Fibroblast of peridontal ligament (primary cell): ENCODE measurements at regions not wholly inside any gene's neighbourhood (a gene's known extent, or its start where the extent isn't known, plus 50 kb on each side); places are given as distances from the start of the nearest gene placed in this dataset.
"Not testable (repeated sequence)": the region's sequence is repeated elsewhere in the genome, so short reads cannot be mapped to it uniquely, and the experiment has no call there.

ENCODE experiments used
- DNase-seq: peaks from one replicate; pipeline ENCODE4 v3.0.0-alpha.2; 2010; ENCODE audit errors: extremely low read depth

DNA sequence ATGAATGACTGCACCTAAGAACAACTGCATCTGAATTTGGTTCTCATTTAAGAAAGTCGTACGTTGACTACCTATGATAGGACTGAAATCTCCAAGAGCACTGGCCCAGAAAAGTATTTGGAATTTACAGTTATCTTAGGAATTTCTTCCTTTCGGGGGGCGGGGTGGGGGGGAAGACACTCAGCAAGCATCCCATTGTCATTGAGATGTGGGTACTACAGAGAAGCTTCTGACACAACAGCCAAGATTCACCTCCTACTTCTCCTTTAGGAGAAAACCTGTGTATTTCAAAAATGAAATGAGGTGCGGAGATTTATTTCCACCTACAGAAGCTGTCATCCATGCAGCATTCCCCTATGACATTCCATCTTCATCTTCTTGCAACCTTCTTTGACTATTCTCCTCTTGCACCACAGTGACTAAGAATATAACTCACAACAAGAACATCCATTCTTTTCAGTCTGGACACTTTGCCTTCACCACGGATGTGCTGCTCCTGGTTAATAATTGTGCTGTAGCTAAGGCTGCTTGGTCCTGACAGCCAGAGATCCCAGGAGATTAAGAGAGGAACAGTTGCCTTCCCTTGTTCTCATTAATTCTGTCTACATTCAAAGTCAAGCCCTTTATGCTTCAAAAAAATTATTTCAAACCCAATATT lies 98.4 kb upstream of the FRMD4A start:
- no peak for DNase-seq

DNA sequence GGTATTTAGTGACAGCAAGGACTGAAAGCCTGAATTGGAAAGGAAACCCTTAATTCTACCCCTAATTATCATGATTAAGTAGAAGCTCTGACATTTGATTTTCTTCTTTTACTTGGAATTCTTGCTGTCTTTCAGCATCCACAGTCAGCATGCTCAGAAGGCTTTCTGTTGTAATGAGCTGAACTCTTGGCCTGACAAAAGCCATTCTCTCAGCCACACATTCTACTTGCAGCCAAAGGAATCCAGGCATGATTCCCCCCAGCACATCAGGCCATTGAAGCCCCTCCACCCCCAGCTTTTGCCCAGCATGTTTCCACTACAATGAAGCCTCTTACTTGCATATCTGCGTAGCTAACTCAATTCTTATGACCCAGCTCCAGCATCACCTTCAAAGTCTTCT lies 94.3 kb upstream of the FRMD4A start:
- DNase-seq, result no peak

- DNase-seq, result no peak
These were observed 92.5 kb upstream of the FRMD4A start for GRCh38 chr10:14423111-14423744.

DNA sequence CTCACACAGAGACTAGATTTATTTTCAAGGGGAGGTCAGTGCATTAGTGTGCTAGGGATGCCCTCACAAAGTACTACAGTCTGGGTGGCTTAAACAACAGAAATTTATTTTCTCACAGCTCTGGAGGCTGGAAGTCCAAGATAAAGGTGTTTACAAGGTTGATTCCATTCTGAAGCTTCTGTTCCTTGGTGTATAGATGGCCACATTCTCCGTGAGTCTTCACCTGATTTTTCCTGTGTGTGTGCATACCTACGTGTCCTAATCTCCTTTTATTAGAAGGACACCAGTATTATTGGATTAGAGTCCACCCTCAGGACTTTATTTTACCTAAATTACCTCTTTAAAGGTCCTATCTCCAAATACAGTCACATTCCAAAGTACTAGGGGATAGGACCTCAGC lies 91.7 kb upstream of the FRMD4A start:
- no peak for DNase-seq

GRCh38 chr10:14421941-14422340 lies 91.2 kb upstream of the FRMD4A start:
- no peak for DNase-seq

DNA sequence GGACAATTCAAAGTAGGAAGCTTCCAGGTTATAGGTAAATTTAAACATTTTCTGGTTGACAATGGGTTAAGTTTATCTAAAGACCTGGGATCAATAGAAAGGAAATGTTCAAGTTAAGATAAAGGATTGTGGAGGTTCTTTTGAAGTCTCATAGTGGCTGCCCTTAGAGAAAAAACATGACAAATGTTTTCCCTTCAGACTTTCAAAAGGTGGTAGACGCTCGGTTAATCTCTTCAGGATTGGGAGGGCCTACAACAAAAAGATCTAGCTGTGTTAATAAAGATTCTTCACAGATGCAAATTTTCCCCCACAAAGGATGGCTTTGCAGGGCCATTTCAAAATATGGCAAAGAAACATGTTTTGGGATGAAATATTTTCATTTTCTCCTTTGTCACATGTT lies 86.6 kb upstream of the FRMD4A start:
- not testable (repeated sequence) for DNase-seq

DNA sequence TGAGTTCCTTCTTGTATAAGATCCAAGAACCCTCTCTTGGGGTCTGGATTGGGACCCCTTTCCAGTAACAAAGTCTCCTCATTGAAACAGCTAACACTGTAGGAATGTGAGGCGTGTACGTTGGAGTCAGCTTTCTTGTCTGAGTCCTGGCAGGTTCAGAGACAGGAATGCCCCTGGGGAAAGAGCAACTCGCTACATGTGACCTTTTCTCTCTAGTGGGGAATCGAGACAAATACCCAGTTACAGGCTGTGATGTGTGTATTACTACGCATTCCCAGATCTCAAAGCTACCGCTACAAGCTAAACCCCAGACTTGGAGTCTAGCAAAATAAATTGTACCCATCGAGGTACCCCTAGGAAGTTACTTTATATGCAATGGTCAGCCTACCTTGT lies 85.6 kb upstream of the FRMD4A start:
- no peak for DNase-seq

DNA sequence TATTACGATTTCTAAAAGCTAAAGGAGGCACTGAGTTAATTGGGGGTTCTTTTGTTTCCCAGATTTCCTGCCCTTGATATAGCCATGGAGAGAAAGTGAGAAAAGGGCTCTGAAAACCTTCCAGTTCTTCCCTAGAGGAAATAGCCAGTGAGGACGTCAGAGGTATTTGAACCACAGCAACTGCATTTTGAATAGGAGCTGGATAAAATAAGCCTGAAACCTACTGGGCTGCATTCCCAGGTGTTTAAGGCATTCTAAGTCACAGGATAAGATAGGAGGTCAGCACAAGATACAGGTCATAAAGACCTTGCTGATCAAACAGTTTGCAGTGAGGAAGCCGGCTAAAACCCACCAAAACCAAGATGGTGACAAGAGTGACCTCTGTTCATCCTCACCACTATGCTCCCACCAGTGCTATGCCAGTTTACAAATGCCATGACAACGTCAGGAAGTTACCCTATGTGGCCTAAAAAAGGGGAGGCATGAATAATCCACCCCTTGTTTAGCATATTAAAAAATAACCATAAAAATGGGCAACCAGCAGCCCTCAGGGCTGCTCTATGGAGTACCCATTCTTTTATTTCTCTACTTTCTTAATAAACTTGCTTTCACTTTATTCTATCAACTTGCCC lies 85.1 kb upstream of the FRMD4A start:
- DNase-seq, result no peak

DNA sequence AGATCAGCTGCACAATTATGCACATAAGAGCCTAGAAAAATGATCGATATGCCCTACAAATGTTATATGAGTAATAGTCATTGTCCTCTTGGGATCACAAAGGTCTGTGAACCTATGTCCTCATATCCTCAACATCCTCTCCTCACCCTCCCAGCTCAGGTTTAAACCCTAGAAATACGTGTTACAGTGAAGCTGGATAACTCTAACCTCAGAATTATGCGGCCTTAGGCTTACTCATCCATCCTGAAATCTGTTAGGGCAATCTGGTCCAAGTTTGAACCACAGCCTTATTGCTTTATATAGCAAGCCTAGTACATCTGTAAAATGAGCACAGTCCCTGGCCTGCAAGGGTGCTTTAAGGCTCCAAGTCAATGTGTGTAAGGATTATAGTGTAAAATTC lies 84.2 kb upstream of the FRMD4A start:
- peak; percentile 92 for DNase-seq

DNA sequence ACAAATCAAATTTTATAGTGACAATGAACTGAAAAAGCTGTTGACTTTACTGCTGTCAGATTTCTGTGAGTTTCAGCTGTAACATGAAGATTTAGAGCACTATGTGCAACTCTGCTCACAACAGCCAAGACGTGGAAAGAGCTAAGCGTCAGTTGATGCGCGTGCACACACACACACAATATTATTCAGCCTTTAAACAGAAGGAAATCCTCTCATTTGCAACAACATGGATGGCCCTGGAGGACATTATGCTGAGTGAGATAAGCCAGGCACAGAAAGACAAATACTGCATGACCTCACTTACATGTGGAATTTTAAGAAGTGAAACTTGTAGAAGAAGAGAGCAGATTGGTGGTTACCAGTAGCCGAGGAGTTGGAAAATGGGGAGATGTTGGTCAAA lies 82.8 kb upstream of the FRMD4A start:
- DNase-seq, result no peak

GRCh38 chr10:14412624-14413023 lies 81.9 kb upstream of the FRMD4A start:
- no peak for DNase-seq

DNA sequence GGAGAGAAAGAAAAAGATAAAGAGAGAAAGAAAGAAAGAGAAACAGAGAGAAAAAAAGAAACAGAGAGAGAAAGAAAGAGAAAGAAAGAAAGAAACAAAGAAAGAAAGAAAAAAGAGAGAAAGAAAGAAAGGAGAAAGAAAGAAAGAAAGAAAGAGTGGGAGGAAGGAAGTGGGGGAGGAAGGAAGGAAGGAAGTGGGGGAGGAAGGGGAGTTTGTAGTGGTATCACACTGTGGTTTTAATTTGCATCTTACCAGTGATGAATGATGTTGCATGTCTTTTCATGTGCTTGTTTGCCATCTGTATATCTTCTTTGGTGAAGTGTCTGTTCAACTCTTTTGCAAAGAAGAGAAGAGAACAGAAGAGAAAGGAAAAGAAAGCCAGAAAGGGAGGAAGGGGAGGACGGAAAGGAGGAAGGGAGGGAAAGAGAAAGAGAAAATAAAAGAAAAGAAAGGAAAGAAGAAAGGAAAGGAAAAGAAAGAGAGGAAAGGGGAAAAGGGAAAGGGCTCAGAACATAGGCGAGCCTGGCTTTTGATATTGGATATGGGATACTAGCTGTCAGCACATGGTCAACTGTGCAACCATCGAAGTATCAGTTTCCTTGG lies 79.2 kb upstream of the FRMD4A start:
- DNase-seq, result no peak

GRCh38 chr10:14409247-14409646 lies 78.5 kb upstream of the FRMD4A start:
- DNase-seq, result no peak

- peak; percentile 46 for DNase-seq
These were observed 77.4 kb upstream of the FRMD4A start for GRCh38 chr10:14408139-14408538.

- no peak for DNase-seq
These were observed 76.8 kb upstream of the FRMD4A start for GRCh38 chr10:14407567-14407966.

DNA sequence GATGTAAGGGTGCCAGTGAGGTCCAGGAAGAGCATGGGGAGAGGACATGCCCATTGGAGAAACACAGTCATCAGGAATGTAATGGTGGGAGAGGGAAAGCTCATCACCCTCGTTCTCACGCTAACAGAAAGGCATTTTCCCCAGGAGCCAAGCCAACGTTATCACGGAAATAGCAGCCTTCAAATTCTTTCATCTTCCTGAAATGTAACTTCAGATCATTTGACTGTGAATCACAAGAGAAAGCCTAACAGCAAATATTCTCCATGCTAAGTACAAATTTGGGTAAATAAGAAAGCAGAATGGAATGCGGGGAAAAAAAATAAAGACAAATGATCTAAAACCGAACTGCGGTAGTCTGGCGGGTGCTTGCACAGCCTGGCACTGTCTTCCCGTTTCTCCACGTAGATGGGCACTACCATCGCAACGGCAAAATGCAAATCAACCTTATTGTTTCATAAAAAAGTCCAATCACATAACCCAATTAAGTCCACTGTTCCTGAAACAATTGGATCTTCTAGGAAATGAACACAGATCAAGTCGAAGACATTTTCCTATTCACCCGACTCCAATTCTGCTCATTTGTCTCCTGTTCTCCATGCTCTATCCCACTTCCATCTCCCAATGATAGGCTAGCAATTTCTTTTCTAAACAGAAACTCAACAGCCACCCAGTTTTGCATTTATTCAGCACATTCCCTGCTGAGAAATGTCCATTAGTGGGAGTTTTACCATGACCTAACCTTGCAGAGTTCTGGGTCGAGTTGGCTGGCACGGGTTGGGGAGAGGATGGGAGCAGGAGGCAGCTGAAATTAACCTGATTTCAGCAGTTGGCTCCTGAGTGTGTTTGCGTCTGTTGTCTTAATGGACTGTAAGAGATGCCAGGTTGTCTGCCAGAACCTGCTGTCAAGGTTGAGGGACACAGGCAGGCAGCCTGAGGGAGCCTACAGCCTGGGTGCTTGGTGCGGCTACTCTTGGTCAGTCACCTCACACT lies 74.6 kb upstream of the FRMD4A start:
- peak; percentile 99 for DNase-seq

DNA sequence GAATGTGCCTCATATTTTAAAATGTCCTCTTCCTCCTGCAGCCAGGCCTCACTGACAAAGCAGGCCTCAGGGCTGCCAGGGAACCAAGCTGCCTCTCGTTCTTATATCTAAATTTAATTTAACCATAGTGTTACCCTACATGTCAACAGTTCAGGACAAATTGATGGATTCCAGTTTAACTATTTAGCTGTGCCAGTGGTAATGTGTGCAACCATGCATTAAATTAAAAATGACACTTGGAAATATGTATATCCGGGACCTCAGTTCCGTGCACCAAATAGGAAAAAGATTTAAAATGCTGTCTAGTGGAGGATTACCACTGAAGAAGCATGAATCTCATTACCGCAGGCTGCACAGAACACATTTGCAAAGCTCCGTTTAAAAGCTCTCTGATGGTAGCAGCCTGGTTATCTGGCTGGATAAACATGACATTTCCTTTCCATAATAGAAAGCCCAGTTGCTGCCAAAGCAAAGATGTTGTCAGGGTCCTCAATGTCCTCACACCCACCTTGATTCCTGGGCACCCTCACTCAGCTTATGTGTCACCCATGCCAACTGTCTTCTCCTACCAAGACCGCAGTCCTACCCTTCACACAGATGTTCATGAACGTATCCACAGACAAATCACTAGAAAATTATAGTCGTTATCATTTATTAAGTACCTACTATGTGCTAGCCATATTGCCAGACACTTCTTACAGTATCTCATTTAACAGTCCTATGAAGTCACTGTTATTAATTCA lies 73.3 kb upstream of the FRMD4A start:
- no peak for DNase-seq

GRCh38 chr10:14403359-14403758 lies 72.6 kb upstream of the FRMD4A start:
- no peak for DNase-seq

GRCh38 chr10:14399641-14400040 lies 68.9 kb upstream of the FRMD4A start:
- DNase-seq, result peak; percentile 38

- DNase-seq, result peak; percentile 100
These were observed 66.3 kb upstream of the FRMD4A start for GRCh38 chr10:14397066-14397465.

GRCh38 chr10:14396411-14397048 lies 65.8 kb upstream of the FRMD4A start:
- DNase-seq, result no peak
